CD4-positive, alpha-beta T cell (primary cell): ENCODE measurements at regions not wholly inside any gene's neighbourhood (a gene's known extent, or its start where the extent isn't known, plus 50 kb on each side); places are given as distances from the start of the nearest gene placed in this dataset.

Source experiments
- ATAC-seq: fragments of 200-7000 bp; cut with Tn5 transposase; one replicate; pipeline ENCODE4 v1.10.0; 2022; ENCODE audit warnings: mild to moderate bottlenecking; ENCODE audit not compliant: poor library complexity
- CTCF ChIA-PET: fragments of 350-600 bp; sonication (Branson Sonifier 250); formaldehyde crosslinking; loops from one replicate; lab custom pipeline; 2021; ENCODE audit warnings: antibody characterized with exemption, inconsistent platforms; lab: Charles Lee
- POLR2A ChIA-PET: fragments of 350-600 bp; sonication (Branson Sonifier 250); formaldehyde crosslinking; loops from one replicate; lab custom pipeline; 2021; ENCODE audit warnings: antibody characterized with exemption, inconsistent platforms; lab: Charles Lee
- DNase-seq, 14 experiments: peaks; one replicate each; pipeline ENCODE4 v3.0.0-alpha.2; 2013 to 2020; ENCODE audit warnings: mixed read lengths in 2 of 14
- H3K27ac ChIP-seq, 2 donors: one replicate each; pipeline versions ENCODE4 v1.5.1 to v1.7.0; 2013; ENCODE audit warnings: low read length in 2 of 2, low read depth in 1 of 2, mild to moderate bottlenecking in 1 of 2
- H3K27me3 ChIP-seq, 2 experiments: 1 replicate in 1 of 2; 2 replicates in 1 of 2; pipeline versions ENCODE4 v1.6.1 to v1.7.0; 2013; ENCODE audit warnings: low read length in 2 of 2, control low read depth in 1 of 2, mild to moderate bottlenecking in 1 of 2, moderate library complexity in 1 of 2; ENCODE audit not compliant: insufficient read depth in 2 of 2, control insufficient read depth in 1 of 2
- H3K36me3 ChIP-seq: one replicate; pipeline ENCODE4 v1.6.1; 2013; ENCODE audit warnings: low read length, control low read depth; ENCODE audit not compliant: insufficient read depth
- H3K4me1 ChIP-seq: one replicate; pipeline ENCODE4 v1.6.1; 2013; ENCODE audit warnings: low read length, control low read depth; ENCODE audit not compliant: insufficient read depth
- H3K4me3 ChIP-seq: one replicate; pipeline ENCODE4 v1.5.1; 2013; ENCODE audit warnings: mild to moderate bottlenecking, low read length, moderate library complexity
- H3K9me3 ChIP-seq, 2 experiments: 1 replicate in 1 of 2; 2 replicates in 1 of 2; pipeline versions ENCODE4 v1.6.1 to v1.7.0; 2013; ENCODE audit warnings: low read length in 2 of 2, mild to moderate bottlenecking in 2 of 2, control low read depth in 1 of 2, moderate library complexity in 1 of 2; ENCODE audit not compliant: control insufficient read depth in 1 of 2, insufficient read depth in 1 of 2
- H3K27ac Mint-ChIP-seq: one replicate; pipeline ENCODE4 v1.8.0; 2020; ENCODE audit warnings: mixed read lengths
- H3K27me3 Mint-ChIP-seq: one replicate; pipeline ENCODE4 v1.8.0; 2021; ENCODE audit warnings: mixed read lengths
- H3K36me3 Mint-ChIP-seq: one replicate; pipeline ENCODE4 v1.8.0; 2021; ENCODE audit warnings: low read depth, mixed read lengths
- H3K4me1 Mint-ChIP-seq: one replicate; pipeline ENCODE4 v1.8.0; 2021; ENCODE audit warnings: low read depth, mixed read lengths
- H3K4me3 Mint-ChIP-seq: one replicate; pipeline ENCODE4 v1.8.0; 2020; ENCODE audit warnings: mild to moderate bottlenecking, mixed read lengths
- H3K9me3 Mint-ChIP-seq: one replicate; pipeline ENCODE4 v1.8.0; 2020; ENCODE audit warnings: mixed read lengths
- CTCF ChIP-seq: fragments of 200-600 bp; IDR thresholded peaks from one replicate; pipeline ENCODE4 v1.8.0; 2022; ENCODE audit warnings: antibody characterized with exemption, mild to moderate bottlenecking
- intact Hi-C, 2 experiments: fragments of 100-400 bp; cut with DNase I in 1 of 2; cut with micrococcal nuclease in 1 of 2; formaldehyde crosslinking; loops; one replicate each; pipeline versions ENCODE4 v1.15.1 to v1.9.0; 2023 to 2025; cut with DNase I, micrococcal nuclease

- peaks cover 6 to 16% of the 10 kb centered on the region in 2 experiments for H3K9me3 ChIP-seq
- H3K4me3 ChIP-seq: no peak overlapping the region
- peaks cover 8% of the 10 kb centered on the region for H3K9me3 Mint-ChIP-seq
- H3K36me3 Mint-ChIP-seq: peaks cover 44% of the 10 kb centered on the region
- H3K4me1 ChIP-seq: peaks cover 7% of the 10 kb centered on the region
- no peak overlapping the region for H3K4me3 Mint-ChIP-seq
- intact Hi-C loops: no loop called here
- ChIA-PET POLR2A (no interaction called here), CTCF (no interaction called here)
- DNase-seq (no peak), ATAC-seq (no peak)
- TF ChIP-seq CTCF: no peak
- H3K36me3 ChIP-seq: no peaks in the 10 kb centered on the region
- H3K4me1 Mint-ChIP-seq: peaks cover 83% of the 10 kb centered on the region
- H3K27me3 Mint-ChIP-seq: no peaks in the 10 kb centered on the region
- no peak overlapping the region for H3K27ac Mint-ChIP-seq
- H3K27me3 ChIP-seq: no peaks in the 10 kb centered on the region
- H3K27ac ChIP-seq: no peak overlapping the region
These were observed 429.4 kb downstream of the SHQ1 start for GRCh38 chr3:72418856-72419255.

GRCh38 chr3:72418244-72418643, 430.0 kb downstream of the SHQ1 start:
- no peak for DNase-seq
- H3K4me1 ChIP-seq: peaks cover 7% of the 10 kb centered on the region
- Mint-ChIP-seq H3K27ac (no peak overlapping the region), H3K27me3 (no peaks in the 10 kb centered on the region), H3K36me3 (peaks cover 38% of the 10 kb centered on the region), H3K9me3 (peaks cover 8% of the 10 kb centered on the region), H3K4me3 (no peak overlapping the region), H3K4me1 (peaks cover 84% of the 10 kb centered on the region)
- intact Hi-C loops: no loop called here
- CTCF ChIA-PET: no interaction called here
- H3K9me3 ChIP-seq: peaks cover 6 to 10% of the 10 kb centered on the region in 2 experiments
- ATAC-seq: peak; percentile 24
- no peaks in the 10 kb centered on the region for H3K27me3 ChIP-seq
- H3K36me3 ChIP-seq: no peaks in the 10 kb centered on the region
- H3K4me3 ChIP-seq: no peak overlapping the region
- POLR2A ChIA-PET: no interaction called here
- TF ChIP-seq CTCF: no peak
- H3K27ac ChIP-seq: no peak overlapping the region

GRCh38 chr3:72414481-72415016, 433.7 kb downstream of the SHQ1 start:
- TF ChIP-seq CTCF: no peak
- no peak overlapping the region for H3K4me3 ChIP-seq
- H3K27ac Mint-ChIP-seq: no peak overlapping the region
- H3K36me3 ChIP-seq: no peaks in the 10 kb centered on the region
- CTCF ChIA-PET: no interaction called here
- peaks cover 6% of the 10 kb centered on the region for H3K36me3 Mint-ChIP-seq
- H3K4me1 Mint-ChIP-seq: peaks cover 91% of the 10 kb centered on the region
- H3K9me3 Mint-ChIP-seq: no peaks in the 10 kb centered on the region
- intact Hi-C loops: no loop called here
- POLR2A ChIA-PET: no interaction called here
- no peaks in the 10 kb centered on the region for H3K27me3 Mint-ChIP-seq
- DNase-seq (no peak), ATAC-seq (no peak)
- no peak overlapping the region for H3K27ac ChIP-seq
- H3K27me3 ChIP-seq: no peaks in the 10 kb centered on the region
- H3K9me3 ChIP-seq: no peaks in the 10 kb centered on the region
- no peak overlapping the region for H3K4me3 Mint-ChIP-seq
- H3K4me1 ChIP-seq: peaks cover 20% of the 10 kb centered on the region
